ENCODE measurements at regions not wholly inside any gene's neighbourhood (a gene's known extent, or its start where the extent isn't known, plus 50 kb on each side); places are given as distances from the start of the nearest gene placed in this dataset.
"Not testable (repeated sequence)": the region's sequence is repeated elsewhere in the genome, so short reads cannot be mapped to it uniquely, and the experiment has no call there.

DNA sequence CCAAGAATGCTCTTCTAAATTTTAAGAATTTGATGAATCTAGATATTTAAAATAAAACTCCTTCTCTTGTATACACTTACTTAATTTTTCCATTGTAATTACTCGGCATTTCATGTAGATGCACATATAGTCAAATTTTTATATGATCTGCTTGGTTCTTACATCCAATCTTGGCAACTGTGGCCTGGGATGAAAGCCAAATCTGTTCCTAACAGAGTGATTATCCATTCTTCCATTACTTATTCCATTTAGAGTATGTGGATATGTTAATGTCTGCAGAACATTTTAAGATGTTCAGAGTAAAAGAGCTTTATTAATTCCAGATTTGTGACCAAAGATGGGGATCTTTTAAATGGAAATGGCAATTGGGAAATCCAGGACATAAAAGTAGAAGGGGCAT, 144.1 kb upstream of the PDE7B start:
- no peak for DNase-seq (ENCODE audit: low spot score)

DNA sequence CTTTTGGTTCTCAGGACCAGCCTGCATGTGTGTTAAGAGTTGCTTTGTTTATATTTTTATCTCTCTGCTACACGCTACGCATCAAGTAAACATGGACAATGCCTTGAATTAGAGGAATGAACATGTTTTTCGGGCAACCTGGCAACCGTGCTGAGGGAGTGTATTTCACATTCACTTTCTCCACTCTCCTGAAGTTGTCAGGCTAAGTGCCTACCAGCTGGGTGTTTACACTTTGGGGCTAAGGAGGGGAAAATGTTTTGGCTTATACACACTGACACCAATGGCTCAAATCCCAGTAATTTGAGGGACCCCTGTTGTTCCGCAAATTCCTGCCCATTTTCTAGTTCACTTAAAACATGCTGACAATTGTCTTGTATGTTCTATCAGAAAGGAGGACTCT, 141.5 kb upstream of the PDE7B start:
- no peak for DNase-seq (ENCODE audit: low spot score)

DNA sequence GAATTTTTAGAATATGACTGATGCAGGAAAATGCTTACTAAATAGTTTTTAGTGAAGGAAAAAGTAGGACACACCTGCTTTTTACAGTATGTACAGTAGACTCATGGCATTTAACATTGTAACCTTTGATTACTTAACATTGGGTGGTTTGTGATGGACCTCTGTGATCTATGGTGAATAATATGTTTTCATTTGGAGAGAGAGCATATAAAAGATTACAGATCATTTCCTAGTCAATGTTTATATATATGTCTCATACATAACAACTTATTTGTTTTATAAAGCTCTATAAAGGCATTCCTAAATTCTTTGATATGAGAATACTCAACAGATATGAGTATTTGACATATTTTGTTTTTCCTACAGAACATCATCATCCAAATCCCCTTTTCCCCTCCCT, 129.3 kb upstream of the PDE7B start:
- no peak for DNase-seq (ENCODE audit: low spot score)

DNA sequence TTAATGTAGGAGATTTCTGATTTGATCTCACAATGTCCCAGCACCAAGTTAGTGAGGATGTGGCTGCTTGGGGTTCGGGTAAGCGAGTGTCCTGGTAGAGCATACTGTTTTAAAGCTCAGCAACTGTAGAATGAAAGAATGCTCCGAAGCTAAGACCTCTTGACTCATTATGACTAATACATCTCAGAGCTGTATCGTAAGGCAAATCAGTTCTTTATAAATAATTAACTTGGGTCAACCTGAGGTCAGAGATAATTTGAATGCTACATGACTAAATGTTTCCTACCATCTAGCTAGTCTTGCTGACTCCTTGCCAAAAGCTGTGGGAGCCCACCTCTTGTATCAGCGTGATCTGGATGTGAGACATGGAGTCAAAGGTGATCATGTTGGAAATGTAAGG, 128.8 kb upstream of the PDE7B start:
- no peak for DNase-seq (ENCODE audit: low spot score)

DNA sequence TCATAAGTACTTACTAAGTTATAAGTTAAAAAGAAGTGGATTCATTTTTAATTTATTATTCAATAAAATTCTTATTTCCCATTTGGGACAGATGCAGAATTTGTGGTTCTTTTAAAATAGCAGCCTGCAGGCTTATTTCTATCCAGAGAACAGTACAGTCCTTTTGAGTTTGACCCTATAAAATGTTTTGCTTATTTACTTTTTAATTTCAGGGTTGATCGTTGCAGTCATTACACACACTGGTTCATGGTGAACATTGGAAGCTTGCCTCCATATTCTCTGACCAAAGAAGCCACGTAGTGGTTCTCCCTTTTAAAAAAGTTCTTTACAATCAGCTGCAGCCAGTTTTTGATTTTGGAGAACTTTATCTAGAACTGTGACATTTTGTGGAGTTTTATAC, 122.9 kb upstream of the PDE7B start:
- no peak for DNase-seq (ENCODE audit: low spot score)

DNA sequence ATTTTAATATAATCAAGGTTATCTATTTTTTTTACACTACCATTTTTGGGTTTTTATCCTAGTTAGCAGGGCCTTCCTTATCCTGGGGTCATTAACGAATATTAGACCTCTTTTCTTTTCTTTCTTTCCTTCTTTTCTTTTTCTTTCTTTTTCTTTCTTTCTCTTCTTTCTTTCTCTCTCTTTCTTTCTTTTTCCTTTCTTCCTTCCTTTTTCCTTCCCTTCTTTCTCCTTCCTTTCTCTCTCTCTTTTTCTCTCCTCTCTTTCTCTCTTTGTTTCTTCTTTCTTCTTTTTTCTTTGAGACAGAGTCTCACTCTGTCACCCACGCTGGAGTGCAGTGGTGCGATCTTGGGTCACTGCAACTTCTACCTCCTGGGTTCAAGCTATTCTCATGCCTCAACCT, 120.4 kb upstream of the PDE7B start:
- no peak for DNase-seq (ENCODE audit: low spot score)

DNA sequence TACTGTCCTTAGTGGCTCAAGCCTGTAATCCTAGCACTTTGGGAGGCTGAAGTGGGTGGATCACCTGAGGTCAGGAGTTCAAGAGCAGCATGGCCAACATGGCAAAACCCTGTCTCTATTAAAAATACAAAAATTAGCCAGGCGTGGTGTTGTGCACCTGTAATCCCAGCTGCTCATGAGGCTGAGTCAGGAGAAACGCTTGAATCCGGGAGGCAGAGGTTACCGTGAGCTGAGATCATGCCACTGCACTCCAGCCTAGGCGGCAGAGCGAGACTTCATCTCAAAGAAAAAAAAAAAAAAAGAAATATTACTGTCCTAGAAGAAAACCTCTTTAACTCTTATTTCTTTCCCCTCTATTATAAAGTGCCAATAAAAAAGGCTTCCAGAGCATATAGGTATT, 115.2 kb upstream of the PDE7B start:
- not testable (repeated sequence) for DNase-seq (ENCODE audit: low spot score)

DNA sequence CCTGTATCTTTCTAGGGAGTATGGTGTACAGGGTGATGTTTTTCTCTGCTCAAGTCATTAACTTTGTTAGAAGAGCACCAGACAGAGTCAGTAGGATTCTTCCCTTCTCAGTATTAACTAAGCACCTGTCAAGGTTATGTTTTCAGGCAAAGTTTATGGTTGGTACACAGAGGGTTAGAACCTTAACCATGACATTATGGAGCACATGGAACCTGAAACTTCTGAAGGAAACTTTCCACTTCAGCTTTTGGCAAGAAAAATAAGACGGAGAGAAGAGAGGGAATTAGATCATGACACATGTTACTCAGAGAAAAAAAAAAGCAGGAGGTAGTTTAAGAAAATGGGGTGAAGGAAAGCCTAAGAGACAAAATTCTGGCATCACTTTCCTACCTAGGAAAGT, 112.9 kb upstream of the PDE7B start:
- no peak for DNase-seq (ENCODE audit: low spot score)

DNA sequence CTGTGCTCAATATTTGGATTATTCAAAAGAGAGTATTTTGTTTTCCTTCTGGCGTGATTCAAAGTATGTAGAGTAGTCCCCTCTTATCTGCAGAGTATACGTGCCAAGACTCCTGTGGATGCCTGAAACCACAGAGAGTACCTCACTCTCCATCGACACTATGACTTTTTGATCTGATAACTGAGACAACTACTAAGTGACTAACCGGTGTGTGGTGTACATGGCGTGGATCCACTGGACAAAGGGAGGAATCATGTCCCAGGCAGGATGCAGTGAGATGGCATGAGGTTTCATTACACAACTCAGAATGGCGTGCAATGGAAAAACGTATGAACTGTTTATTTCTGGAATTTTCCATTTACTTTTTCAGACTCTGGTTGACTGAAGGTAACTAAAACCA, 112.2 kb upstream of the PDE7B start:
- no peak for DNase-seq (ENCODE audit: low spot score)

DNA sequence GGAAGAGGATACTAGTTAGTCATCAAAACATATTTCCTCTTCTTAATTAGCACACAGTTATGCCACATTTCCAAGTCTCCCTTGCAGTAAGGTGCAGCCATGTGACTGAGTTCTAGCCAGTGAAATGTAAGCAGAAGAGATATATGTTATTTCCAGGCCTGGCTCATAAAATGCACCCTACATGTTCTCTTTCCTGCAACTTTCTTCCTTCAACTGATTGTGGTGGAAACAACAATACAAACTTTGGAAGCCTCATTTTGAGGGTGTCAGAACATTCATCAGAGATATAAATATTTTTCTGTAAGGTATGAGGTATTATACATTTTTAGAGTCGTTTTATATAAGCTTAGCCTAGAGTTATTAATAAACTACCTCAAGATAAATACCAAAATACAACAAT, 110.9 kb upstream of the PDE7B start:
- DNase-seq (ENCODE audit: low spot score), result no peak

DNA sequence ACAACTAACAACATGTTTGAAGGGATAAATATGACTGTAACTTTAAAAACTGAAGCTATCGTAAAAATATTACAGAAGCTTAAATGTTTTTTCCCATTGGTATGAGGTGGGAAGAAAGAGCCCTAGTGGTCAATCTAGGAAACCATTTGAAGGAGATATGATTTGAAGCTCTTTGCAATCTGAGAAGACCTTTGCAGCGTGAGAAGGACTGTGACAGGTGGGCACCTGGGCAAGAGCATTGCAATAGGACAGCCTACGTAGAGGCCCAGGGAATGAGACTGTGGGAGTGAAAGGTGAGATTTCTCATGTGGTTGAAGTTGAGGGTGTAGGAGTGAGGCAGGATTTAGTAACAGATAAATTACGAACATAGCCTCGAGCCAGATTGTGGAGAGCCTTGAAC, 108.0 kb upstream of the PDE7B start:
- no peak for DNase-seq (ENCODE audit: low spot score)

DNA sequence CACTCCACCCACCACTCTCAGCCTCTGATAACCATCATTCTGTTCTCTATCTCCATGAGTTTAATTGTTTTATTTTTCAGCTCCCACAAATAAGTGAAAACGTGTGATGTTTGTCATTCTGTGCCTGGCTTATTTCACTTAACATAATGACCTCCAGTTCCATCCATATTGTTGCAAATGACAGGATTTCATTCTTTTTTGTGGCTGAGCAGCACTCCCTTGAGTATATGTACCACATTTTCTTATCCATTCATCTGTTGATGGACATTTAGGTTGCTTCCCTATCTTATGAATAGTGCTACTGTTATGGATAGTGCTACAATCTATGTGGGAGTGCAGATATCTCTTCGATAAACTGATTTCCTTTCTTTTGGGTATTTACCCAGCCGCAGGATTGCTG, 103.3 kb upstream of the PDE7B start:
- no peak for DNase-seq (ENCODE audit: low spot score)

DNA sequence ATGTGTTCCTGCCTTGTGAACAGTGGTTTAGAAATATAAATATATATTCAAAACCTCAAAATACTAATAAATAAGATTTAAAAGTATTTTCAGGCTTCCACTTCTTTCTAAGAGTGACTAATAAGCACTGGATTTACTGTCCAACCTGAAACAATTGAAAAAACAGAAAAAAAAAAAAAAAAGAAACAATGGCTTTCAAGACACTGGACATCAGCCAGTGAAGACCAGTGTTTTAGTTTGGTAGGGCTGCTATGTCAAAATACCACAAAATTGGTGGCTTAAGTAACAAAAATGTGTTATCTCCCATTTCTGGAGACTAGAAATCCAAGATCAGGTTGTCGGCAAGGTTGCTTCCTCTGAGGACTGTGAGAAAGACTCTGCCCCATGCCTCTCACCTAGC, 101.4 kb upstream of the PDE7B start:
- no peak for DNase-seq (ENCODE audit: low spot score)

DNA sequence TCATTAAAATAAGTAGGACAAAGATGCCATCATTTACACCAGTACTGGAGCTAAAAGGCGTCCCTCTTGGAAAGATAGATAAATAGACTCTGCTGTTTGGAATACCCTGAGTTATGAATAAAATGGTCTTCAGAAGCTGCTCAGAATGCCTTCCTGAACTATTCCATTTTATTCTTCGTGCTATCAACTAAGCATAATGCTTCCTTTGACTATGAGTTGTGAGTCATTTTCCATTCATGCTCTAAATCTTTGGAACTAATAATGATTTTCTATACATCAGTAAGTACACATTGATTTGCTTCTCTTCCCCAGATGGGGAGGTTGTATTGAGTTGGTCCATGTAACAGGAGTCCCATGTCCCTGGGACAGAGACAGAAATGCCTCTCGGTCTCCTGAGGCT, 98.3 kb upstream of the PDE7B start:
- DNase-seq (ENCODE audit: low spot score), result no peak

DNA sequence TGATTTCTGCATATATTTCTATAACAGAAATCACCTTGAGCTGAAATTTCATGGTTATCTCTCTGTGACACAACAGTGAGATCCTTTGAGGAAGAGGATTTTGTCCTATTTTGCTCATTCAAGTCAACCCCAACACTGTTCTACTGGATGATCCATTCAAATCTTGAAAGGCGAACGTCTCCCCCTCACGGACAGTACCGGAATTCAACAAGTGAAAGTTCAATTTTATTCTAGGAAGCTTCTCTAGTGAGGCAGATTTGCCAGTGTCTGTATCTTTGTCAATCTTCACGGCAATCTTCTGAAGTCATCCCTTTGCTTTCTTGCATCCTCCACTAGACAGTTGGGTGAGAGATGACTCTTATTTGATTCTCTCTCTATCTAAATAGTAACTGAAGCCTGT, 91.7 kb upstream of the PDE7B start:
- DNase-seq (ENCODE audit: low spot score), result no peak

DNA sequence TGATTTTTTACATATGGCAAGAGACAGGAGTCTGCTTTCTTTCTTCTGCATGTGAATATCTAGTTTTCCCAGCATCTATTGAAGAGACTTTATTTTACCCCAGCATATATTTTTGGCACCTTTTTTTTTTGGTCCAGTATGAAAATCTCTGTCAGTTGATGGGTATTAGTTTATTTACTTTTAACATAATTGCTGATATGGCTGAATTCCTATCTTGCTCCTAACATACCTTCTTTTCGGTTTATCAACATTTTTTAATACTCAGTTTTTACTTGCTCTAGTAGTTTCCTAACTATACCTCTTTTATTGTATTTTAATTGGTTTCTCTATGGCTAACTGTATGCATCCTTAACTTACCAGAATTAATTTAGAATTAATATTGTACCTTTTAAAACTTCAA, 77.5 kb upstream of the PDE7B start:
- DNase-seq (ENCODE audit: low spot score), result no peak

DNA sequence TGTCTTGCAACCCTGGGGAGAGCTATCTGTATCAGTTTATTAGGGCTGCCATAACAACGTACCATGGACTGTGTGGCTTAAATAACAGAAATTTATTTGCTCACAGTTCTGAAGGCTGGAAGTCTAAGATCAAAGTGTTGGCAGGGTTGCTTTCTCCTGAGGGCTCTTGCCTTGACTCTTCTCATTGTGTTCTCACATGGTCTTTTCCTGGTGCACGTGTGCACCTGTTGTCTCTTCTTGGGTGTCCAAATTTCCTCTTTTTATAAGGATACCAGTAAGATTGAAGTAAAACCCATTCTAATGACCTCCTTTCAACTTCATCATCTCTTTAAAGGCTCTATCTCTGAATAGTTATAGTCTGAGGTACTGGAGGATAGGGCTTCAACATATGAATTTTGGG, 72.3 kb upstream of the PDE7B start:
- DNase-seq (ENCODE audit: low spot score), result no peak

DNA sequence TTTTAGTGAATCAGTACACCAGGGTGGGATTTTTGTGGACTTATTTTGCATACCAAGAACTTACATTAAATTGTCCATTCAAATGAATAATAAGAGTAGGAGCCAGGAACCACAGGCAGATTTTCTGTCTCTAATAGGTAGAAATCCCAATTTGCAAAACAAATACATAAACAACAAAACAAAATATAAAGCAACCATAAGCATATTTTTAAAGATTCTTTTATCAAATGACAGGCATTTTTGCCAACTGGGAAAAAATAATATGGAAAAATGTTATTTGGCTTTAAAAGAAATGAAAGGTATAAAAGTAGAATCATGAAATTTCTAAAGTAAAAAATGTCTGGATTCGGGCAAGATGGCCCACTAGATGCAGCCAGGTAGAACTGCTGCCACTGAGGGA, 71.2 kb upstream of the PDE7B start:
- no peak for DNase-seq (ENCODE audit: low spot score)

DNA sequence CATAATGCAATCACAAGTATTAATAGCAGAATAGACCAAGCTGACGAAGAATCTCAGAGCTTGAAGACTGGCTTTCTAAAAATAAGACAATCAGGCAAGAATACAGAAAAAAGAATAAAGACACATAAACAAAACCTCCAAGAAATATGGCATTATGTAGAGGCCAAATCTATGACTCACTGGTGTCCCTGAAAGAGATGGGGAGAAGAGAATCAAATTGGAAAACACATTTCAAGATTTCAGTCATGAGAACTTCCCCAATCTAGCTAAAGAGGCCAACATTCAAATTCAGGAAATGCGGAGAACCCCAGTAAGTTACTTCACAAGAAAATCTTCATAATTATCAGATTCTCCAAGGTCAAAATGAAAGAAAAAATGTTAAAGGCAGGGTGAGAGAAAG, 69.0 kb upstream of the PDE7B start:
- no peak for DNase-seq (ENCODE audit: low spot score)

DNA sequence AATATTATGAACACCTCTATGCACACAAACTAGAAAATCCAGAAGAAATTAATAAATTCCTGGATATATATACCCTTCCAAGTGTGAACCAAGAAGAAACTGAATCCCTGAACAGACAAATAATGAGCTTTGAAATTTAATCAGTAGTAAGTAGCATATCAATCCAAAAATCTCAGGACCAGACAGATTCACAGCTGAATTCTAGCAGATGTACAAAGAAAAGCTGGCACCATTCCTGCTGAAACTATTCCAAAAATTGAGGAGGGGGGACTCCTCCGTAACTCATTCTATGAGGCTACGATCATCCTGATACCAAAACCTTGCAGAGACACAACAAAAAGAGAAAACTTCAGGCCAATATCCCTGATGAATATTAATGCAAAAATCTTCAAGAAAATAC, 67.0 kb upstream of the PDE7B start:
- DNase-seq (ENCODE audit: low spot score), result no peak

DNA sequence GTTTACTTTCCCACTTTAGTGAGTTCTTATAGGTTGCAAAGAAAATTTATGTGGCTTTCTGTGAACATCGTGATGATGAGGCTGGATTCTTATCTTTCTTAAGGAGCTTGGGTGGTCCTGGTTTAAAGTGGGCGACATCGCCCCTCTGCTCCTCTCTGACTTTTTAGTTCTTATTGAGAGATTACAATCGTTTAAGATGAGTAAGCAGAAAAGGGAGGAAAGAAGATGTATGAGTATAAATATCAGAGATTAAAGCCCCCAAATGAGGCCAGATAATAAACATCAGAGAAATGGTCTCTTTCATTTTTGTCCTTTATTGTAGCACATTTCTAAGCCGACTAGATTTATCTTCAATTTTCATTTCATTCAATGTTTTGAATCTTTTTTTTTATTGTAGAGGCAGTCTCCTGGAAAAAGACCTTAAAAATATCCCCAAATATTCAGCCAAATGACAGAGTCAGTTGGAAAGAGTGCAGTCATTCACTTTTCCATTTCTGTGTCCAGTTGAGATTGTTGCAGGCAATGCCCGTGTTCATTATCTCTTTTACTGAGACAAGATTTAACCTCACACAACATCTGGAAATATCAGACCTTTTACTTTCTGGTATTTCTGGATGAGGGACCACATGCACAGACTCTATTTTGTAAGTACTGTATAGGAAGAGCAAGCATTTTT, 62.0 kb upstream of the PDE7B start:
- DNase-seq (ENCODE audit: low spot score), result no peak

DNA sequence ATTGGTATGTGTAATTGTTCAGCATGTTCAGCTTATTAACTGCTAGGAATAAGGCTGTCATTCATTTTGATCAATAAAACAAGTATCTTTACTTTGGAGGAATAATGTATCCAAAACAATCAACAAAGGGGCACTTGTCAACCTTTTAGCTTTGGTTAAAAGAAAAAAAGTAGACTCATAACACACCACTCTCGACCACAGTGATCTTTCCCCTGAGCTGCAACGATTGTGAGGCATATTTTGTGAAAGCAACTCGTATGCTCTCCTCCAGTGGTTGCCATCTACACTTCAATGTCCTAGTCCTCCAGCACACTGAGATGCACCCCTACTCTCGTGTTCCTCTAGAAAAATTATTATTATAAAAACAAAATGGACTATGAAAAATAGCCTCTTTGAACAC, 60.1 kb upstream of the PDE7B start:
- DNase-seq (ENCODE audit: low spot score), result no peak

DNA sequence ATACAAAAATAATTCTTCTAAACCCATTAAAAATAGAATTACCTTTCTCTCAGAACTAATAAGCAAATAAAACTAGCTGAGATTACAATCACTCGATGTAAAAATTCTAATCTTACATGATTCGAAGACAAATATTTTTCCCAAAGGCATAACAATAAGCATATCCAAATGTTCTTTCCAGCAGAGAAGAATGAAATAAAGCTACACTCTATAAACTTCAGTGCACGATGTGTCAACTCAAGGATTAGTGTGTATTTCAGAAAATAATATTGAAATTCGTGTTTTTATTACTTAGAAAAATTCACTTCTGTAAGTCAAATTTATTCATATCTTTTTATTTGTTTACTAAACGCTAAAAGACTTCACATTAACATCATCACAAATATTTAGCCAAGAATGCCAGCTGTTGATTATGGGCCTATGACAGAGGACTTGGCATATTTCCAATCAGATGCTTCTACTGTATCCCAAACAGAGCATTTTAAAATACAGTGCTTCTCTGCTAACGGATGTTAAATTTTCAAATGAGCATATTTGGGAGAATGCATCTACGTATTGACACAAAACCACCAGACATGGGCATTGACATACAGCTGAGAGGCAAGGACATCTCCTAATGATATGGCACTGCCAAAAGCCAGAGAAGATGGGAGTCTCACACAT, 54.7 kb upstream of the PDE7B start:
- no peak for DNase-seq (ENCODE audit: low spot score)

DNA sequence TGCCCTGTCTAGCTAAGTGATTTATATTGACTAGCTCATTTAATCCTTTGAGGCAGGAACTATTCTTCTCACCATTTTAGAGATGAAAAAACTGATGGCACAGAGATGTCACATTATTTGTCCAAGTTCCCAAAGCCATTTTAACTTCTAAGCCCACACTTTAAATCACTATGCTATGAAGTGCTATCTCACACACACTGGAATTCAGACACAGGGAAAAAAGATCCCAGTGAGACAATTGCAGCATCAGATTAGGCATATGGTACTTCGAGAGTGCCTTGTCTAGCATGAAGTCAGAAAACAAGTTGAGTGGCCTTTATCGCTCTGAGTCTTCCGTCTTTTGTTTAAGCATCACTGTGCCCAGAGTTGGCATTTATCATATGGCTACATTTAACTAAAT, 54.1 kb upstream of the PDE7B start:
- no peak for DNase-seq (ENCODE audit: low spot score)

Measured in germinal center (tissue), 1 donor.